ENCODE measurements at regions not wholly inside any gene's neighbourhood (a gene's known extent, or its start where the extent isn't known, plus 50 kb on each side); places are given as distances from the start of the nearest gene placed in this dataset.

- ATAC-seq (ENCODE audit: poor library complexity), result no peak
Observed at GRCh38 chr22:26732284-26732683, 74.9 kb downstream of the MIAT start.

GRCh38 chr22:26734339-26735018 lies 77.1 kb downstream of the MIAT start:
- no peak for DNase-seq
- ATAC-seq (ENCODE audit: poor library complexity), result peak; percentile 24
- intact Hi-C loops (cut with DNase I), result no loop called here

More at GRCh38 chr22:26732284-26732683, 74.9 kb downstream of the MIAT start:
- DNase-seq, result no peak
- intact Hi-C loops (cut with DNase I), result no loop called here

DNA sequence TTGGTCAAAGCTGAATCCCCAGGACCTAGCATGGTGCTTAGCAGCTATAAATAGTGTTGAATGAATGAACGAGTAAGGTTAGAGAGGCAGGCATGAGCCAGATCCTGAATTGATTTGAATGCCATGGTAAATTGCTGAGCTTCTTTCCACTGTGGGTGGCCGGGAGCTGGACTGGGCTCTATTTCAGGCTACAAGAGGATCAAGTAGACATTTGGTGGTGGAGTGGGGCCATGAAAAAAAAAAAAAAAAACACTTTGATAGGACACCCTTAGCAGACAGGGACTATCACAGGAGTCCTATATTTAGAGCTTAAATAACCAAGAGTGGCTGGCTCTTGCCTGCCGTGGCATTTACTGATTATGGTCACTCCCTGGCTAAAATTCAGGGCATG lies 77.6 kb downstream of the MIAT start:
- ATAC-seq (ENCODE audit: poor library complexity), result peak; percentile 95
- intact Hi-C loops (cut with DNase I), result no loop called here
- no peak for DNase-seq

DNA sequence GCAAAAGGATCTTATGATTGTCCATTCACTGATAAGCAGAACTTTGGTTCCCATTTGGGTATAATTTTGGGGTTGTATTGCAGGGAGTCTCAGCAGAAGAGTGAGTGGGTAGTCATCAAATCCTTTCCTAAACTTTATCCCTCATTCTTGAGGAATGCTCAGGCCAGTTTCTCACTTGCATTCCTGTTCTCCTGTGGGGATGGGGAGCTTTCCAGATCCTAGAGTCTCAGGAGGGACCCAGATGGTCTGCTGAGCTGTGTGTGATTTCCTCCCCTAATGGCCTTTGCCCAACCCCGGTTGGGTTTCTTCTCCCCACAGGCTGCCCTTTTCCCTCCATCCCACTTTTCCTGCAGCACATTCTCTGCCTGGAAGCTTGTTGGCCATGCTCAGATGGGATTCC lies 79.9 kb downstream of the MIAT start:
- intact Hi-C loops (cut with DNase I), result no loop called here
- ATAC-seq (ENCODE audit: poor library complexity), result no peak
- DNase-seq, result no peak

- DNase-seq (no peak), ATAC-seq (ENCODE audit: poor library complexity) (no peak)
- intact Hi-C loops (cut with DNase I), result no loop called here
Observed at GRCh38 chr22:26740253-26740652, 82.9 kb downstream of the MIAT start.

- intact Hi-C loops (cut with DNase I), result no loop called here
- ATAC-seq (ENCODE audit: poor library complexity), result no peak
- no peak for DNase-seq
Observed at GRCh38 chr22:26743149-26743548, 85.8 kb downstream of the MIAT start.

DNA sequence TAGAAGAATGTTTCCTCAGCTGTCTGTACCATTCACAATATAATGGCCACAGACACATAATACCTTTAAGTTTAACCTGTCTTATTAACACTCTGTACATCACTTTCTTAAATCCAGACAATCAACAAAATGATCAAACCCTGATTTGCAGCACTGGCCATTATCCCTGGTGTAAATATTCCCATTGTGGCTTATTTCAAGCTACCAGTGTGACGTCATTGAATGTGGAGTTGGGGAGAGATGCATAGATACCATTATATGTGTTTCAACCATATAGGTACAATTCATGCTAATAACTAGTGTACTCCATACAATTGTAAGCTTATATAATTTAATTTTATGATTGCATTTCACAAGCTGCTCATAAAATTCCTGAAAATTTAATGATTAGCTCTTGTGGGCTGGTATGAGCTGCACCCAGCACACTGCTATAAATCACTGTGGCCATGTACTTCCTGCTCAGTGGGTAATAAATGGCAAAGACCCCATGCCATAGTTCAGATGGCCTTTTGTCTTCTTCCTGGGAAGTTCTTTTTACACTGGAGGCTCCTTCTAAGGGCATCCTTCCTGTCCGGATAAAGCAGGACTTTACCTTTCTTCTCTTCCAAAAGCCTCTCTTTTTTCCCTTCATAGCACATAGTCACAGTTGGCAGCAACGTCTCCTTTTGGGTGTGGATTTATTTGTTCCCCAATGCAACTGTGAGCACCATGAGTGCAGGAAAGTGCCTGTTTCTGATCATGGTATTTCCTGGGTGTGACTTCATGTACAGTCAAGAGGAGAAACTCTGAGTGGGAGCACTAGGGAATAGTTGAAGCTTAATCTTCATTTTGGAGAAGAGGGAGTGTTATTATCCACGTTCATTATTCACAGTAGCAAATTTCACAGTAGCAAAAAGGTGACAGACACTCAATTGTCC lies 87.8 kb downstream of the MIAT start:
- DNase-seq, result no peak
- ATAC-seq (ENCODE audit: poor library complexity), result no peak
- intact Hi-C loops (cut with DNase I), result no loop called here

DNA sequence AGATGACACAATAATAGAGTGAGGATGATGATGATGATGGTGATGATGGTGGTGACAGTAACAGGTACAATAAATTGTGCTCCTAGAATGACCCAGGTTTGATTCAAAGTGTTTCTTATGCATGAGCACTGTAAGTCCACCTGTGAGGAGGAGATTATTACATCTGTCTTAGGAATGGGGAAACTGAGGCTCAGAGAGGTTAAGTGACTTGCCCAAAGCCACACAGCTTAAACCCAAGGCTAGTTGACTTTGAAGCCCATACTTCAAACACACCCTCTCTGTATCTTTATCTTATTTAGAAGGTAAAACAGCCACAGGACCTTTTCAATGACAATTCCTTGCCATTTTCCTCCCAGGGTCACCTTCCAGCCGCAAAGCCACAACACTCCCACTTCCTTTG lies 88.9 kb downstream of the MIAT start:
- intact Hi-C loops (cut with DNase I), result no loop called here
- no peak for ATAC-seq (ENCODE audit: poor library complexity)
- DNase-seq, result no peak

GRCh38 chr22:26748845-26749244 lies 91.5 kb downstream of the MIAT start:
- ATAC-seq (ENCODE audit: poor library complexity), result no peak
- intact Hi-C loops (cut with DNase I), result no loop called here
- no peak for DNase-seq

GRCh38 chr22:26751217-26751616 lies 93.8 kb downstream of the MIAT start:
- intact Hi-C loops (cut with DNase I), result loop anchor here (10.0 kb wide), 1 partner anchor 1054 kb away; the partner anchor contains the start of gene MN1
- DNase-seq (no peak), ATAC-seq (ENCODE audit: poor library complexity) (no peak)

- no peak for DNase-seq
- no peak for ATAC-seq (ENCODE audit: poor library complexity)
- intact Hi-C loops (cut with DNase I), result loop anchor here (10.0 kb wide), 1 partner anchor 1052 kb away; the partner anchor contains the start of gene MN1
Observed at GRCh38 chr22:26753125-26753862, 95.9 kb downstream of the MIAT start.

- intact Hi-C loops (cut with DNase I), result loop anchor here (10.0 kb wide), 1 partner anchor 1048 kb away; the partner anchor contains the start of gene MN1
- peak; percentile 78 for DNase-seq
- peak; percentile 89 for ATAC-seq (ENCODE audit: poor library complexity)
Observed at GRCh38 chr22:26756675-26757293, 99.4 kb downstream of the MIAT start.

DNA sequence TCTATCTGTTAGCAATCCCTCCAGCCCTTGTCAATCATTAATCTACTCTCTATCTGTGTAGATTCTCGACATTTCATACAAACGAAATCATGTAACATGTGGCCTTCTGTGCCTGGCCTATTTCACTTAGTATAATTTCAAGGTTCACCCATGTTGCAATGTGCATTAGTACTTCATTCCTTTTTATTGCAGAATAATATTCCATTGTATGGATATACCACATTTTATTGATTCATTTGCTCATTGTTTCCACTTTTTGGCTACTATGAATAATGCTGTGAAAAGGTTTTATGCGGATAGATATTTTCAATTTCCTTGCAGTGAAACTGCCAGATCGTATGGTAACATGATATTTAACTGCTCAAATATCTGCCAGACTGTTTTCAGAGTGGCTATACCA lies 100.1 kb downstream of the MIAT start:
- intact Hi-C loops (cut with DNase I), result loop anchor here (10.0 kb wide), 1 partner anchor 1047 kb away; the partner anchor contains the start of gene MN1
- DNase-seq, result no peak
- ATAC-seq (ENCODE audit: poor library complexity), result no peak

GRCh38 chr22:26762503-26763472 lies 105.4 kb downstream of the MIAT start:
- intact Hi-C loops (cut with DNase I), result no loop called here
- no peak for DNase-seq
- ATAC-seq (ENCODE audit: poor library complexity), result no peak

GRCh38 chr22:26763633-26764361 lies 106.4 kb downstream of the MIAT start:
- intact Hi-C loops (cut with DNase I), result no loop called here
- no peak for ATAC-seq (ENCODE audit: poor library complexity)
- DNase-seq, result no peak

- intact Hi-C loops (cut with DNase I), result no loop called here
- ATAC-seq (ENCODE audit: poor library complexity) (no peak), DNase-seq (no peak)
Observed at GRCh38 chr22:26766510-26767350, 109.3 kb downstream of the MIAT start.

Measured in Right ventricle myocardium superior (tissue), 1 donor.